ENCODE measurements at regions not wholly inside any gene's neighbourhood (a gene's known extent, or its start where the extent isn't known, plus 50 kb on each side); places are given as distances from the start of the nearest gene placed in this dataset.
"Not testable (repeated sequence)": the region's sequence is repeated elsewhere in the genome, so short reads cannot be mapped to it uniquely, and the experiment has no call there.

GRCh38 chr9:97103613-97104383, 64.9 kb upstream of the CTSV start:
- DNase-seq (ENCODE audit: low read depth): not testable (repeated sequence)

- not testable (repeated sequence) for DNase-seq (ENCODE audit: low read depth)
Observed at GRCh38 chr9:97099540-97099939, 60.6 kb upstream of the CTSV start.

DNA sequence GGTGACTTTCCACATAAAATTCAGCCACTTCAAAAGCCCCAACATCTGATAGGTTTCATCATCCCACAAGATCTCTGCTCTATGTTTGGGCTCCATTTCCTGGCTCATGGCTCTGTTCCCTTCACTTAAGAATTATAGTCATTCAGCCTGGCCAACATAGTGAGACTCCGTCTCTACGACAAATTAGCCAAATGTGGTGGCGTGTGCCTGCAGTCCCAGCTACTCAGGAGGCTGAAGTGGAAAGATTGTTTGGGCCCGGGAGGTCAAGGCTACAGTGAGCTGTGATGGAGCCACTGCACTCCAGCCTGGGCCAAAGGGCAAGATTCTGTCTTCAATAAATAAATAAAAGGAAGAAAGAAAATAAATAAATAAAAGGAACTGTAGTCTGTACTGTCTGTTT, 57.9 kb upstream of the CTSV start:
- no peak for DNase-seq (ENCODE audit: low read depth)

GRCh38 chr9:97089361-97089760, 50.4 kb upstream of the CTSV start:
- not testable (repeated sequence) for DNase-seq (ENCODE audit: low read depth)
